ENCODE measurements at regions not wholly inside any gene's neighbourhood (a gene's known extent, or its start where the extent isn't known, plus 50 kb on each side); places are given as distances from the start of the nearest gene placed in this dataset.

- H3K4me1 ChIP-seq = no peaks in the 10 kb centered on the region
- no peaks in the 10 kb centered on the region for H3K9me3 ChIP-seq
- TF ChIP-seq, protein P1, sequence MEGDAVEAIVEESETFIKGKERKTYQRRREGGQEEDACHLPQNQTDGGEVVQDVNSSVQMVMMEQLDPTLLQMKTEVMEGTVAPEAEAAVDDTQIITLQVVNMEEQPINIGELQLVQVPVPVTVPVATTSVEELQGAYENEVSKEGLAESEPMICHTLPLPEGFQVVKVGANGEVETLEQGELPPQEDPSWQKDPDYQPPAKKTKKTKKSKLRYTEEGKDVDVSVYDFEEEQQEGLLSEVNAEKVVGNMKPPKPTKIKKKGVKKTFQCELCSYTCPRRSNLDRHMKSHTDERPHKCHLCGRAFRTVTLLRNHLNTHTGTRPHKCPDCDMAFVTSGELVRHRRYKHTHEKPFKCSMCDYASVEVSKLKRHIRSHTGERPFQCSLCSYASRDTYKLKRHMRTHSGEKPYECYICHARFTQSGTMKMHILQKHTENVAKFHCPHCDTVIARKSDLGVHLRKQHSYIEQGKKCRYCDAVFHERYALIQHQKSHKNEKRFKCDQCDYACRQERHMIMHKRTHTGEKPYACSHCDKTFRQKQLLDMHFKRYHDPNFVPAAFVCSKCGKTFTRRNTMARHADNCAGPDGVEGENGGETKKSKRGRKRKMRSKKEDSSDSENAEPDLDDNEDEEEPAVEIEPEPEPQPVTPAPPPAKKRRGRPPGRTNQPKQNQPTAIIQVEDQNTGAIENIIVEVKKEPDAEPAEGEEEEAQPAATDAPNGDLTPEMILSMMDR (IDR thresholded peaks at IDR 0.05) = no peak
- H3K27ac ChIP-seq = no peak overlapping the region
- H3K27me3 ChIP-seq = no peaks in the 10 kb centered on the region
- no peak for DNase-seq (ENCODE audit: low spot score)
- H3K4me3 ChIP-seq = no peak overlapping the region
- H3K36me3 ChIP-seq = no peaks in the 10 kb centered on the region
Observed at GRCh38 chr13:56271686-56272085, 869.0 kb upstream of the PRR20A start.

GRCh38 chr13:56283262-56283828 lies 857.4 kb upstream of the PRR20A start:
- H3K27me3 ChIP-seq = no peaks in the 10 kb centered on the region
- H3K9me3 ChIP-seq = no peaks in the 10 kb centered on the region
- H3K36me3 ChIP-seq = no peaks in the 10 kb centered on the region
- no peak for DNase-seq (ENCODE audit: low spot score)
- H3K4me3 ChIP-seq = no peak overlapping the region
- TF ChIP-seq, protein P1 (IDR thresholded peaks at IDR 0.05) = no peak
- H3K27ac ChIP-seq = no peak overlapping the region
- H3K4me1 ChIP-seq = no peaks in the 10 kb centered on the region

DNA sequence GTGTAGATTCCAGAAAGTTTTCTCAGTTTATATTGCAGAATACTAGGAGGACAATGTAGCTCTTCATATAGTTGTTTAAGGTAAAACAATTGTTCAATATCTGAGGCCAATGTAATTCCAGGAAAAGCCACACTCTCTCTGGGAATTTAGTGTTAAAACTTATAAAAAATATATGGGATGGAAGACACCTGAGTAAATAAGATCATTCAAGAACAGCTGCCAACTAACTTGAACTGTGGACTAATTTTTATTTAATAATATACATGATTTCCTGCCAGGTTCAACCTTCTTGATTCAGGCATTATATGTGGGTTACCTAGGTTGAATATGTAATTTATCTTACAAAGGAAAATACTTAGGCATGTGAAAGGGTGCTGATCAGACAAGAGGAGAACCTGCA lies 841.1 kb upstream of the PRR20A start:
- DNase-seq (ENCODE audit: low spot score) = no peak
- Histone ChIP-seq H3K27me3 (no peaks in the 10 kb centered on the region), H3K9me3 (no peaks in the 10 kb centered on the region), H3K4me3 (no peak overlapping the region), H3K36me3 (no peaks in the 10 kb centered on the region), H3K27ac (no peak overlapping the region), H3K4me1 (no peaks in the 10 kb centered on the region)
- TF ChIP-seq, protein P1 (IDR thresholded peaks at IDR 0.05) = no peak

- Histone ChIP-seq H3K27ac (no peak overlapping the region), H3K27me3 (no peaks in the 10 kb centered on the region), H3K36me3 (no peaks in the 10 kb centered on the region), H3K4me3 (no peak overlapping the region), H3K9me3 (no peaks in the 10 kb centered on the region), H3K4me1 (no peaks in the 10 kb centered on the region)
- TF ChIP-seq, protein P1 (IDR thresholded peaks at IDR 0.05) = no peak
- no peak for DNase-seq (ENCODE audit: low spot score)
Observed at GRCh38 chr13:56314765-56315164, 826.0 kb upstream of the PRR20A start.

DNA sequence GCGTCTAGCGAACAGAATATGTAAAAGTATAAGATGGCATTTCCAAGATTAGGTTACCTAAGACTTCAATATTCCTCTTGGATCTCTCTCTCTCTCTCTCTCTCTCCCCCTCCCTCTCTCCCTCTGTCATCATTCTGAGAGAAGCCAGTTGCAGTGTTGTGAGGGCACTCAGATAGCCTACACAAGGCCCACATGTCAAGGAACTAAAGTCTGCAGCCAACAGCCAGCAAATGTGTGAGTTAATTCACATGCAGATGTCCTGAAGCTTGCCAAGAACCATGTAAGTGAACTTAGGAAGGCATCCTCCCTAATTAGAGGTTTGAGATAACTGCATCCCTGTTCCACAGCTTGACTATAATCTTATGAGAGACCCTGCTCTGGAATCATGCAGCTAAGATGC lies 822.9 kb upstream of the PRR20A start:
- Histone ChIP-seq H3K4me3 (no peak overlapping the region), H3K27ac (no peak overlapping the region), H3K9me3 (no peaks in the 10 kb centered on the region), H3K27me3 (no peaks in the 10 kb centered on the region), H3K36me3 (no peaks in the 10 kb centered on the region), H3K4me1 (no peaks in the 10 kb centered on the region)
- DNase-seq (ENCODE audit: low spot score) = no peak
- TF ChIP-seq, protein P1 (IDR thresholded peaks at IDR 0.05) = no peak

DNA sequence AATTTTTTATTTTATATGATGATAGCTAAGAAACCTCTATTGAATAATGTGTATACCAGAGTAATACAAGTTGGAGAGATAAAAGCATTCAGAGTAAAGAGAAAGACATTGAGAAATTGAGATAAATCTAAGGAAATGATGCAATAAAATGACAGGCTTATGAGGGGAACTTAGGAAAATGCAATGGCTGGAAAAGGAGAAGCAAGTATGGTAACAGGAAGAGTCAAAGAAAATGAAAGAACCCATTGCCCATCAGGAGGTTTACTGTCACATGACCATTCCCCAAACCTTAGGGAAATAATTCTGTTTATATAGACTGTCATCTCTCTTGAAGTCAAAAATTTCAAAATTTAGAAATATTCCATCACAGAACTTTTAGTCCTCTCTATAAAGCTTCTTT lies 808.0 kb upstream of the PRR20A start:
- Histone ChIP-seq H3K9me3 (no peaks in the 10 kb centered on the region), H3K4me3 (no peak overlapping the region), H3K4me1 (no peaks in the 10 kb centered on the region), H3K27me3 (no peaks in the 10 kb centered on the region), H3K36me3 (no peaks in the 10 kb centered on the region), H3K27ac (no peak overlapping the region)
- TF ChIP-seq, protein P1 (IDR thresholded peaks at IDR 0.05) = no peak
- no peak for DNase-seq (ENCODE audit: low spot score)

Measured in right atrium auricular region (tissue), 2 donors.